ENCODE measurements at regions not wholly inside any gene's neighbourhood (a gene's known extent, or its start where the extent isn't known, plus 50 kb on each side); places are given as distances from the start of the nearest gene placed in this dataset.

- DNase-seq (ENCODE audit: low read depth in 1 of 2, low spot score in 1 of 2): no peak
Observed at GRCh38 chr4:54929459-54929858, 195.9 kb downstream of the KDR start.

DNA sequence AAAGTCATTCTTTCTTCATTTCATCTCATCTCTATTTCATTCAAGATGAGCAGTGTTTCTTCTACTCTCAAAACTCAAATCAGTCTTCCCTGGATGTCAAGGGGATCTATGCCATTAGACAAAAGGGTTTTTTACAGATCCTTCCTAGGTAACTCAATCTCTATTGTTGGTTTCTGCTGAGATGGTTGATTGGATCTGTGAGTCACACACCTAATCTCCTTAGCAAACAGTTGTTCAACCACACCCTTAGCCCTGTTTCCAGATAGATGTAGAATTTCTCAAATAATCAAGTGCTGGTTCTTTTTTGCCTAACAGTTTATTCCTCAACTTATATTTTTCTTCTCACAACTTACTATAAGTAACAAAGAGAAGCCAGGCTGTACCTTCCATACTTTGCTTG is 200.5 kb downstream of the KDR start:
- DNase-seq (ENCODE audit: low read depth in 1 of 2, low spot score in 1 of 2): no peak

- no peak for DNase-seq (ENCODE audit: low read depth in 1 of 2, low spot score in 1 of 2)
Observed at GRCh38 chr4:54915276-54915675, 210.1 kb downstream of the KDR start.

DNA sequence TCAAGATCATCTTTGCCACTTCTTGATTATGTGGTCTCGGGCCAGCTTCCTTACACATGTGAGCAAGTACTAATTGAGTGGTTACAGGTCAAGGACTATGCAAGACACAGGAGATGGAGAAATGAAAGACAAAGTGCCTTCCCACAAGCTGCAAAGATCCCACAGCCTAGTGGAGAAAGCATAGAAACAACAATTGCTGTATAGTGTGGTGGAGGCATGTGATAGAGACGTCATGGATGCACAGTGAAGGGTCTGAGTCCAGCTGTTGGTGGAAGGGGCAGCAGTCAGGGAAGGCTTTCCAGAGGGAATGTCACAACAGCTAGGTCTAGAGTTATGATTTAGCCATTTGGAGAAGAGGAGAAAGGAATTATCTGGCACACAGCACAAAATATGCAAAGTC is 210.6 kb downstream of the KDR start:
- no peak for DNase-seq (ENCODE audit: low read depth in 1 of 2, low spot score in 1 of 2)

GRCh38 chr4:54913751-54914526 is 211.5 kb downstream of the KDR start:
- no peak for DNase-seq (ENCODE audit: low read depth in 1 of 2, low spot score in 1 of 2)

GRCh38 chr4:54912155-54912554 is 213.2 kb downstream of the KDR start:
- DNase-seq (ENCODE audit: low read depth in 1 of 2, low spot score in 1 of 2): no peak

DNA sequence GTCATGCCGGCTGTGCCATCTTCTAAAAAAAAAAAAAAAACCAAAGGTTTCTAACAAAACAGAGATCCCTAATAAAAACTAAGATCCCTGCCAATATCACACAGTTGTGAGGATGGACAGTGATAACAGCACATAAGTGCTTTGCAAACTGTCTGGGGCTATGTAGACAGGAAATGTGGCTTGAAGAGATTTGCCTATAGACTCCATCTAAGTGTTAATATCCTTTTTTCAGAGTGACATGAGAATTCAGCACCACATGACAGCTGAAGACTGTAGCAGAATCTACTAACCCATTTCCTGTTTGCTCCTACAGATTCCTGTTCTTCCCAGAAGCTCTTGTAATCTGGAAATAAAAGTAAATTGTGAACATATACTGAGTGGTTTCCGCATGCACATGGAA is 215.4 kb downstream of the KDR start:
- no peak for DNase-seq (ENCODE audit: low read depth in 1 of 2, low spot score in 1 of 2)

GRCh38 chr4:54908763-54909162 is 216.6 kb downstream of the KDR start:
- DNase-seq (ENCODE audit: low read depth in 1 of 2, low spot score in 1 of 2): no peak

DNA sequence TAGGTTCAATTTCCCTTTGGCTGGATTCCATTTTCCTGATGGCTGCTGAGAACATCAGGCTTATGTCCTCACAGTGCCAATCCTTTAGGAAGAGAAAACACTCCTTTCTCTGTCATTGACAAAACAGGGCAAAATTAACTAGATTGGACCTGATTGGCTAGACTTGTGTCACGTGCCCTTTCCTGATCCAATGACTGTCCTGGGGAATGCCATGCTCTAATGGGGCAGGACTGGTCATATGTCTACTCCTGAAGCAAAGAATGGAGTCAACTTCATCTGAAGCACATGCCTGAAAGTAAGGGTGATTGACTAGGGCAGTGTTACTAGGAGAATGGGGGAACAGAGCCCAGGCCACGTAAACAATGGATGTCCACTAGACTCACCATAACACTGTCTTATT is 220.4 kb downstream of the KDR start:
- no peak for DNase-seq (ENCODE audit: low read depth in 1 of 2, low spot score in 1 of 2)

- DNase-seq (ENCODE audit: low read depth in 1 of 2, low spot score in 1 of 2): no peak
Observed at GRCh38 chr4:54902976-54903375, 222.4 kb downstream of the KDR start.

GRCh38 chr4:54902271-54902670 is 223.1 kb downstream of the KDR start:
- DNase-seq (ENCODE audit: low read depth in 1 of 2, low spot score in 1 of 2): no peak

- DNase-seq (ENCODE audit: low read depth in 1 of 2, low spot score in 1 of 2): no peak
Observed at GRCh38 chr4:54901202-54901601, 224.2 kb downstream of the KDR start.

DNA sequence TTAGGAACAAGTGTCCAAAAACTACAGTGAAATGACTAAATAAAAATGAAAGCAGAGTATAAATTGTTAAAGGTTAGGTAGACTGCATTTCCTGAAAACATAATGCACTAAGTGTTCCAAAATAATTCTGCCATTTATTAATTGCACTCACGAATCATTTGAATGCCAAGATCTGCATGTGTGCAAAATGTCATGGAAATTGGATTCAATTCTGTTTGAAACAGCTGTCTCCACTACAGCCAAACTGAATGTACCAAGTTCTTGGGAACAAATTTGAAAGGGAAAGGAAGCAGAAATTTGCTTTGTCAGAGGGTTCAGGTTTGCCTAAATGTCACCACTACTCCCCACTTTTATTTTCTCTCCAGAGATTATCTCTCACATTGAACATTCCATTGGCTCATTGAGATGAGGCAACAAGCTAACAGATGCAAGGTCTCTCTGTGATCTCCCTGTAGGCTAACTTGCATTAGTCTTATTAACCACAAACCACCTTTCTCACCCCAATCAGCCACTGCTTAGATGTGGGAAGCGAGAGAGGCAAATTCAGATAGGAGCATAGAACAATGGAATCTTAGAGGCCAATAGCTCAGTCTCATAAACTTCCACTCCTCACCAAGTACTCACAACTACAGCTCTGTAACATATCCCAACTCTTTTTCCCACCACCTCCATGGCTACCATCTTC is 226.6 kb downstream of the KDR start:
- no peak for DNase-seq (ENCODE audit: low read depth in 1 of 2, low spot score in 1 of 2)

- DNase-seq (ENCODE audit: low read depth in 1 of 2, low spot score in 1 of 2): no peak
Observed at GRCh38 chr4:54898056-54898562, 227.3 kb downstream of the KDR start.

- DNase-seq (ENCODE audit: low read depth in 1 of 2, low spot score in 1 of 2): no peak
Observed at GRCh38 chr4:54897590-54897989, 227.8 kb downstream of the KDR start.

DNA sequence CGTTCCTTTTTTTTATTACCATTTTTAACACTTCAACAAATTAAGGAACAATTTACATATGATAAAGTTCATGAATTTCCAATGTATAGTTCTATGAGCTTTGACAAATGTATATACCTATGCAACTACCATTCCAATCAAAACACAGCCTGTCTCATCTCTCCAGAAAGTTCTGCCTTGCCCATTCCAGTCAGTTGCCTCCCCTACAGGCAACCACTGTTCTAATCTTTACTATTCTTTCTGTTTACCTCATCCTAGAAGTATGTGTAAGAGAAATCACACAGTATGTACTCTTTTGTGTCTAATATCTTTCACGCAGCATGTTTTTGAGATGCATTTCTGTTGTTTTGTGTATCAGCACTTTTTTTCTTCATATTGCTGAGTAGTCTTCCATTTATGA is 224.9 kb downstream of the KIT start:
- no peak for DNase-seq (ENCODE audit: low read depth in 1 of 2, low spot score in 1 of 2)

GRCh38 chr4:54879576-54879975 is 221.8 kb downstream of the KIT start:
- DNase-seq (ENCODE audit: low read depth in 1 of 2, low spot score in 1 of 2): no peak

DNA sequence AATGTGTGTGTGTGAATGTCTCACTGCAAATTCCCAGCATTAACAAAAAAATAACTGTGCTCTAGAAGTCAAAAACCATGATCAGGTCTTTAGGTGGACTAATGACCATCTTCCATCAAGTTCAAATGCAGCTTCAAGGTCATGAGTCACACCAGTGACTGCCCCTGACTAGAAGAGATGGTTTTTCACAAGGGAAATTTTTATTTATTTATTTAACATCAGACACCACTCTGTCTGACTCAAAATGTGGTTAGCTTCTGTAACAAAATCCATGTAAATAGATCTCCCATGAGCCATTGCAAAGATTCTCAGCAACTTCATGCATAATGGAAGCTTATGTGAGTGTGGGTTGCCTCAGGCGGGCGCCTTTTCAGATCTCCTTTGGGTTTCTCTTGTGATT is 219.2 kb downstream of the KIT start:
- DNase-seq (ENCODE audit: low read depth in 1 of 2, low spot score in 1 of 2): no peak

DNA sequence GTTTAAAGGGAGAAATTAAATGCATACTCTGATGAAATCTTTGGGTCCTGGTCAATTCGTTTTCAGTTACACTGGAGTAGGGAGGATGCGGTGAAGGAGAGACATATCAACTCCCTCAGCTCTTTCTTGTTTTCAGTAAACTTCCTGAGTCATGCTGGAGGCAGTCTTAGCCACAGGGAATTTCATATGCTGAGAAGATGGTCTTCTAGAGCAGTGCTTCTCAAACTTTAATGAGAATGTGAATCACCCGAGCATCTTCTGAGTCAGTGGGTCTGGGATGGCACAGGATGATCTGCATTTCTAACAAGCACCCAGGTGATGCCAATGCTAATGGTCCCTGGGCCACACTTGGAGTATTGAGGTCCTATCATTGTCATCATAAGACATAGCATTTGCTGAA is 214.5 kb downstream of the KIT start:
- no peak for DNase-seq (ENCODE audit: low read depth in 1 of 2, low spot score in 1 of 2)

GRCh38 chr4:54863571-54864255 is 206.0 kb downstream of the KIT start:
- DNase-seq (ENCODE audit: low read depth in 1 of 2, low spot score in 1 of 2): no peak

DNA sequence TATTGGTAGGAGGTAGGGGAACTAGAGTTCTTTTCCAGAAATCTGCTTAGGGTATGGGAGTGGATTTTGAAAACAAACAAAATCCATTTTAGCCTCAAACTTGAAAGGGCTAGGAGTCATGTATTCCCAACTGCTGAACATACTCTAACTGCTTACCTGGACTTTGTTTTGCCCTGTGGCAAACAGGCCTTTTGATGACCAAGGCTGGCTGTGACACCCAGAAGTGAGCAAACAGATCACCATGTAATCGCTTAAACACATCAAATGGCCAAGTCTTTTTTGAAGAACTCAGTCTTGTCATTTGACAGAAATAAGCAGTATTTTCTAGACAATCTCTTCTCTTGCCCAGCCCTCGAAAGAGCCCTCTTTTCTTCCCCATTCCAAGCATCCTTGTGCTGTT is 203.4 kb downstream of the KIT start:
- DNase-seq (ENCODE audit: low read depth in 1 of 2, low spot score in 1 of 2): no peak

DNA sequence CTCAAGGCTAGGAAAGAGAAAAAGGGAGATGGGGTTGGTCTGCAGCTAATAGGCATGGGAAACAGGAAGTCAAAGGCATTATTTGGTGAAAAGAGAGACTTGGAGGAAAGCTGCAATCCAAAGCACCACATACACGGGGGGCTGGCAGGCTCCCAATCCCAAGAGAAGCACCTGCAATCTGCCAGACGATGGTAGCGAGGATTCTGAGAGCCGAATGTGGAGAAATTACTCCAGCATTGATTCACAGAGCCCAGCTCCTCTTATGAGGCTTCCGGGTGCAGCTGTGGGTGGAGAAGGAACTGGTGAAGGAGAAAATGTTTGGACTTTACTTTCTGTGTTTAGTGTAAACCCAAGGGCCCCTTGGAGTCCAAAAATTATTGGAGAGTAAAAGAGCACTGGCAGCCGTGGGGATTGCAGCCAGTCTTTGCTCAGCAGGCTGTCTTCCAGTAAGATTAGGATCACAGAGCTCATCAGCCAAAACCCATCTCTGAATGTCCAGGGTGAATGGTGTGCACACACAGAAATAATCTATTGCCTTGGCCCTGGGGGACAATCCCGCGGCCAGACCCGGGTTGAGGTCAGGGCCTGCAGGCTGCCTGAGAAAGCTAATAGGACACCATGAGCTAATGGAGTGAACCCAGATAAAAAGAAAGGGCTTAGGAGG is 197.6 kb downstream of the KIT start:
- DNase-seq (ENCODE audit: low read depth in 1 of 2, low spot score in 1 of 2): no peak

Data from activated T-helper 1 cell treated with anti-CD3 and anti-CD28 coated beads, Interleukin-2, amount 50 U/mL, for 16 hours (primary cell).